Islet precursor cell (in vitro differentiated cells): ENCODE measurements at regions not wholly inside any gene's neighbourhood (a gene's known extent, or its start where the extent isn't known, plus 50 kb on each side); places are given as distances from the start of the nearest gene placed in this dataset.
"Not testable (repeated sequence)": the region's sequence is repeated elsewhere in the genome, so short reads cannot be mapped to it uniquely, and the experiment has no call there.

Experiments
- DNase-seq: peaks from one replicate; pipeline ENCODE4 v3.0.0-alpha.2; 2018

DNA sequence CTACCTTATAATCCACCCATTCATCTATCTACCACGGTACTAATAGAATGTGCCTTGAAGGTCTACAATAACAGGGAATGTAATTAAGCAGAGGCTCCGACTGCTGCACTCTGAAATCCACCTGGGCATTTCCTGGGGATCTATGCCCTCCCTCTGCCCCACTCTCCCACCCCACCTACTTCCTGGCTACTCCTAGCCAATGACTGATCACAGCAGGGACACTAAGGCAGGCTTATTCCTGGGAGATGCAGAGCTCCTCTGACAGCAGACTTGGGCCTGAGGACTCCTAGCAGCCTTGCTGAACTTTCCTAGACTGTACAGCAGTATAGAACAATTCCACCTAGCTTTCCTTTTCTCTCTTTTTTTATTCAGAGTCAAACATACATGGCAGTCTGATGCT is 91.1 kb upstream of the DHRS4 start:
- no peak for DNase-seq

DNA sequence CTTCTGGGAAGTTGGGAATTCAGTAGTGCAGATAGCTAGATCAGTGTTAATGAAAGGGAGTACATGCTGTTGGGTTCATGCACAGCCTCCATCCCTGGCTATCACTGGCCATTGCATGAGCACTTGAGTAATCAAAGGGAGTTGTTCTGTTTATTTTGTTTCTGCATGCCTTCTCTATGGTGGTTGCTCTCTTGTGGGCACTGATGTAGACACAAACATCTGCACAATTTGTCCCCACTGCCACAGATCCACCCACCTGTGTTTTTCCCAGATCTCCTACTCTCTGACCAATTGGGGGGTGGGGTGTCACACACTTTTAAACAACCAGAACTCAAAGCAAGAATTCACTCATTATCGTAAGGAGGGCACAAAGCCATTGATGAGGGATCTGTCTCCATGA is 89.7 kb upstream of the DHRS4 start:
- no peak for DNase-seq

DNA sequence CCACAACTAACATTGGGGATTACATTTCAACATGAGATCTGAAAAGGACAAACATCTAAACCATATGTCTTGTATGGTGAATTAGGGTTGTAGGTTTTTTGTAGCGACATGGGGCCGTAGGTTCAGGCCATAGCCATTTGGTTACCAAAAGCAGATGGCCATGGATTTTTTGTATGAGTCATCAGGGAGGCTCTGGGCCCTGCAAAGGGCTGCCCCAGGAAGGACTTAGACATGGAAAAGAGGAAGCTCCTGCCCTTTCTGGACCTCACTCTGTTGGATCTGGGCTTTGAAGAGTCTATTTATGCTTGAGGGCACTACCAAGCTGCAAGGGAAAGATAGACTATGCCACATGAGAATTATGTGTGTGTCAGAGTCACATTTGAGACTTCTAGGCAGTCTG is 89.3 kb upstream of the DHRS4 start:
- no peak for DNase-seq

DNA sequence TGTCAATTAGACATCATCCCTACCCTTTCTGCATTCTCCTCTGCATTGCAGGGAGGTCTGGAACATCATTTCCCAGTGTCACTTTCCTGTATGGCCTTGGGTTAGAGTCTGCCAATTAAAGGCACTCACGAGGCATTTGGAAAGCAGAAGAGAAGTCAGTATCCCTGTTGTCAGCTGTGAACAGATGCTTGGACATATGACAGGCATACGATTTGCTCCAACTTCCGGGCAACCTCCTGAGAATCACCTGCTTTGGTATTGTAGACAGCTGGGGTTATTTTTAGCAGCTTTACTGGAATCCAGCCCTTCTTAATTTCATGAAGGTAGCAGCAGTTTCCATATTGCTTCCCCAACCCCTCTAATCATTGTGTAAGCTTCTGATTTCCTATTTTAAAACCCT is 88.7 kb upstream of the DHRS4 start:
- no peak for DNase-seq

DNA sequence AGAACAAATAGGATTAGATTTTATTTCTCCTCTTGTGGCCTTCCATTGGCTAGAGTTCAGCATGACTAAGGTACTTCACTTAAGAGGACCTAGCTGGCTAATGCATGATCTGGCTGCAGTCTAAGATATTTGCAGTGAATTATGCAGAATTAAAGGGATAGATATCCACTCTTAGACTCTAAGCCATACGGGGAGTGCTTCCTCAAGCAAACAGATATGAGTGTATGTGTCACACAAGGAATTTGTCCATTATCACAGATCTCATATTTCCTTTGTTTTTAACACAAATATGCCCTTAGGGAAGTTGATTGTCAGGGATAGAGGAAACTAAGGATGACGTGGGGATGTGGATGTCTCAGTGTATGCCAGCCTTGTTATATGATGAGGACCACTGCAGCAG is 88.1 kb upstream of the DHRS4 start:
- DNase-seq: no peak

DNA sequence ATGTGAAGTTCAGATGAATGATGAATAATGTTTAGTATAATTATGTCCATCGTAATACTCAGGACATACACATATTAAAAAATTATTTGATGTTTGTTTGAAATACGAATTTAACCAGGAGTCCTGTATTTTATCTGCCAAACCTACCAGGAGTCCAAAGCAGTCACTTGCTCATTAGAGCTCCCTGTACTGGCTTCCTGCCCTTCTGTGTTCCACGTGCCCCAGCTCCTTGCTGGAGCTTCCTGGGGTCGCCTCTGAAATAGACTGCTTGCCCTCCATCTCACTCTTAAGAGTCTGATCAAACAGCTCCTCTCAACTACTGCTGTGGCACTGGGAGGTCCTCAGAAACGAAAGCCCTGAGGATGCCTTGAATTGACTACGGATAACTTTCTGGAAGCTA is 87.3 kb upstream of the DHRS4 start:
- DNase-seq: no peak

DNA sequence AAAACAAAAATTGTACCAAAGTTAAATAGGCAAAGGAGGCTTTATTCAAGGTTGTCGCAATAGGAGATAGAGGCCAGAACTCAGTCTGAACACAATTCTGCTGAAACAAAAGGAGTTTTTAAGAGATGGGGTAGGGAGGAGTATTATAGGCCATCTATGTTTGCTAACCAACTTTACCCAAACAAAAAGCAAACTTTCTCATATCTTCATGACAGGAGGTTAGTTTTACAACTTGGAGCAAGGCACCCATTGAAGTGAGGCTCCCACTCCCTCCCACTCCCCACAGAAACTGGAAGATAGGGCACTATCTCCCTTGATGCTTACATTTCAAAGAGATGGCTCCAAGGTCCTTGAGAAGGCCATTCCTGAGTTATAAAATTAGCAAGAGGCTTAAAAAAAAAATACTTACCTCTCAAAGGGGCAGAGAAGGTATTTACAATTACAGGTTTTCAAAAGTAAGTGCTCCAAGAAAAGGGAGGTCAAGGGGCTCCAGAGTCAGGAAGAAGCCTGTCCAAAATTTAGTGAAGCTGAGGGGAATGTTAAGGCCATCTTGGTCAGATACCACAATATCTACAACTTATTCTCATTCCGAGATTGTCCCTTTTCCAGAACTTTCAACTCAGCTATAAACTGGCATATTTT is 84.4 kb upstream of the DHRS4 start:
- DNase-seq: no peak

DNA sequence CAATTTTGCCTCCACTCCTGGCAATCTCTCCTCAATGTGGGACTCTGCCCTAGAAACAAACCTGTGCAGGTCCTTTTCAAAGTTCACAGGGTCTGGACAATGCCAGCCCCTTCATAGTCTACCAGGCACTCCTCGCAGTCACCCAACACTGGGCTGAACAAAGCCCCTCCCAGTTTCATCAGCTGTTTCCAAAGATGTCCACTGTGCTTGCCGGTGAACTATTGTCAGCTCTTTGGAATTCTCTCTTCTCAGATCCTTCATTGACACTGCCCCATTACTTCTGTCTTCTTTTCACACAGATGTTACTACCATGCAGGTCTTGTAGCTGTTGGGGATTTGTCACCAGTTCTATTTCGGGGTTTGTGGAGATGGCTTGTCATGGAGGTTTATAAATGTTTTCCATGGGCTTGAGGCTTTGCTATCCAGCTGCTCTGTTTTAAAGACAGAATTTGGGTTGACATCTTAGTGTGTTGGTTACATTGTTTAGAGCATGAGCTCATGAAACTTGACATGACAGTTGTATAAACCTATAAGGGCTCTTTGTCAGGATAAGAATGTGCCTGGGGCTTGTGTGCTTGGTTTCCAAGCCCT is 77.3 kb upstream of the DHRS4 start:
- no peak for DNase-seq

DNA sequence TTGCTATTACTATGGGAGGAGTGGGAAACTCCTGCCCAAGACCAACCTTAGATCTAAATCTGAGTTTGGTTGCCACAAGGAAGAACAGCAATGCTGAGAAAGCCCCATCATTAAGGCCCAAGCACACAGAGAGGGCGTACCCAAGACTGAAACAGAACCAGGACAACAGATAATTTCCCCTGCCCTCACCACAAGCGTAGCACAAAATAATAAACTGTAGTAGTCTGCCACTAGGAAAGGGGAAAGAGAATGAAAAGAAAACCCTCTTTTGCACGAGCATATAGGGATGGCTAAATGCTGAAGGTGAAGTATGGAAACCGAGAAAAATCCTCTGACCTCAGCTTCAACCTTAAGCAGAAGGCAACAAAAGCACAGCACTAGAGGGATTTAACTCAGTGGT is 76.5 kb upstream of the DHRS4 start:
- DNase-seq: no peak

DNA sequence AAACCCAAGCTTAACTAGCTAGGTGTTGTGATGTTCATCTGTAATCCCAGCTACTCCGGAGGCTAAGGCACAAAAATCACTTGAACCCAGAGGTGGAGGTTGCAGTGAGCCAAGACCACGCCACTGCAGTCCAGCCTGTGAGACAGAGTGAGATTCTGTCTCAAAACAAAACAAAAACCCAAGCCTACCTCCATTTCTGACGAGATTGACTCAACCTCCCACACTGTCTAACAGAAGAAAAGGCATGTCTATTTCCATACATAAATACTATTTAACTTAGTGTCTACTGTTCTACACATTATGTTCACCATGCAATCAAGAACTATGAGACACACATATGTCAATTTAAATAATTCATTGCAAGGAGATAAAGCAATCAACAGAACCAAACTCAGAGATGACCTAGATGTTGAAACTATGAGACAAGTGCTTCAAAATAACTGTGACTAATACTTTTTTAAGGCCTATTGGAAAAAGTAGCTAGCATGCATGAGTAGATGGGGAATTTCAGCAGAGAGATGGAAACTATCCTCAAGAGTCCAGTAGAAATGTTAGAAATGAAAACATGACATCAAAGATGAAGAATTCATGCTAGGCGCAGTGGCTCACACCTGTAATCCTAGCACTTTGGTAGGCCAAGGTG is 75.9 kb upstream of the DHRS4 start:
- DNase-seq: no peak

DNA sequence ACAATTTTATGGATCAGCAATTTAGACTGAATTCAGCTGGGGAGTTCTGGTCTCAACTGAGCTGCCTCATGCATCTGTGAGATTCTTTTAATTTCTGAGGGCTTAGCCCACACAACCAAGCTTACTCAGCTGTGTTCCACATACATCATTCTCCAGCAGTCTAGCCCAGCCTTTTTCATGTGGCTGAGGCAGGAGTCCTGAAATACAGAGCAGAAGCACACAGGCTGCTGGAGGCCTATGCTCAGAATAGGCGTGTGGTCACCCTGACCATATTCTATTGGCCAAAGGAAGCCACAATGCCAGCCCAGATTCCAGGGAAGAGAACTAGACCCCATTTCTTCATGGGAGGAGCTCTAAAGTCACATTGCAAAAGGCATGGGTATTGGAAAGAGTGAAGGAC is 72.3 kb upstream of the DHRS4 start:
- no peak for DNase-seq

DNA sequence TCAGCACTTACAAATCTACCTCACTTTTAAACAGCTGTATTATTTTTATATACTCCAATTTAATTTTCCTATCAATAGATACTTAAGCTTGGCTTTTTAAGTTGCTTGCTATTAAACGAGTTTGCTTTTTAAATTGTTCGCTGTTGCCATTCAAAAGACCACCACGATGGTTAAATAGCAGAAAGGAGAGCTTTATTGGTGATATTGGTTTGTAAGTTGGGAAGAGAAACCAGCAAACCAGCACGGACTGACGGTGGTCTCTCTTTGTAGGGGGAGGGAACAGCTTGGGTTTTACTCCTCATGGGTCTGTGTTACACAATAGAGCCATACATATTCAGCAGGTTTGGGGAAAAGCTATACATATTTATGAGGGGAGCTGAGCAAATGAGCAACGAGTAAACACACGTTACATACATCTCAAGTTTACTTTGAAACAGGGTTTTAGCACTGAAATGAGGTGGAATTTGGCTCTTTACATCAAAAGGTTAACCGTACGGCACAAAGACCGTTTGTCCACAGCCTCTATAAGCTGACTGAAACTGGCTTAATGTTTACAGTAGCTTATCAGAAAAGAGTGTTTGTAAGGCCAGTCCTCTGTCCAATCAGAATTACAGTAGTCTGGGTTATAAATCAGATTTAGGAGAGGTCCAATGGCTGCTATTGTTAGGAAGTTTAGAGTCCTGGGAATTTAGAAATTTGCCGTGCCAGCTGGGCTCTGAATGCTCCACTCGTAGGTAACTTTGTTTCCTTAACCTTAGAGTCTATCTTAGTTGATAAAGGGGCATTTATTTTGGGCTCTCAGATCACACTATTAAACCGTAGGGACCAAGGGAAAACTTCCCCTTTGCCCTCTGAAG is 69.7 kb upstream of the DHRS4 start:
- DNase-seq: no peak

DNA sequence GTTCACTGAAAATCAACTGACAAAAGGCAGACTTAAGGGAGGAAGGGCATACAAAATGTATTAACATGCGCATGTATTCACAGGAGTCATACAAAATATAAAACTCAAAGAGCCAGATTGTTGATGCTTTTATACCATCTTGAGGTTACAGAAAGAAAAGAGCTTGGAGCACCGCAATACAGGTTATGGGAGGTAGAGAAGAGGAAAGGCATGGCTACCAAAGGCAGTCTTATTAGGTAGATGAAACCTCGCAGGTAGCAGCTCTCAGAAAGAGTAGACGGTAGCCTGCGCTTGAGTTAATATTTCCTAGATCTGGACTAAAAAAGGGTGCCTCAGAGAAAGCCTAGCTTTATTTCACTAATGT is 69.0 kb upstream of the DHRS4 start:
- DNase-seq: no peak

DNA sequence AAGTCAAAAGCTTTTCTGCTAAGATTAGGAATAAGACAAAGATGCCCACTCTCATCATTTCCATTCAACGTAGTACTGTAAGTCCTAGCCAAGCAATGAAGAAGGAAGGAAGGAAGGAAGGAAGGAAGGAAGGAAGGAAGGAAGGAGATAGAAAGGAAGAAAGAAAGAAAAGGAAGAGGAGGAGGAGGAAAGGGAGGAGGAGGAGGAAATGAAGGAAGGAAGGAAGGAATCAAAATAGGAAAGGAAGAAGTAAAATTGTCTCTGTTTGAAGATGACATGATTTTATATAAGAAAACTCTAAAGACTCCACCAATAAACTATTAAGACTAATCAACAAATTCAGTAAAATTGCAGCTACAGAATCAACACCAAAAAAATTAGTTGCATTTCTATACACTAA is 66.0 kb upstream of the DHRS4 start:
- DNase-seq: no peak

DNA sequence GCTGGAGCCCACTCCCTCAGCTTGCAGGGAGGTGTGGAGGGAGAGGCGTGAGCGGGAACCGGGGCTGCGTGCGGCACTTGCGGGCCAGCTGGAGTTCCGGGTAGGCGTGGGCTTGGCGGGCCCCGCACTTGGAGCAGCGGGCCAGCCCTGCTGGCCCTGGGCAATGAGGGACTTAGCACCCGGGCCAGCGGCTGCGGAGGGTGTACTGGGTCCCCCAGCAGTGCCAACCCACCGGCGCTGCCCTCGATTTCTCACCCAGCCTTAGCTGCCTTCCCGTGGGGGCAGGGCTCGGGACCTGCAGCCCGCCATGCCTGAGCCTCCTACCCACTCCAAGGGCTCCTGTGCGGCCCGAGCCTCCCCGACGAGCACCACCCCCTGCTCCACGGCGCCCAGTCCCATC is 61.9 kb upstream of the DHRS4 start:
- DNase-seq: not testable (repeated sequence)

DNA sequence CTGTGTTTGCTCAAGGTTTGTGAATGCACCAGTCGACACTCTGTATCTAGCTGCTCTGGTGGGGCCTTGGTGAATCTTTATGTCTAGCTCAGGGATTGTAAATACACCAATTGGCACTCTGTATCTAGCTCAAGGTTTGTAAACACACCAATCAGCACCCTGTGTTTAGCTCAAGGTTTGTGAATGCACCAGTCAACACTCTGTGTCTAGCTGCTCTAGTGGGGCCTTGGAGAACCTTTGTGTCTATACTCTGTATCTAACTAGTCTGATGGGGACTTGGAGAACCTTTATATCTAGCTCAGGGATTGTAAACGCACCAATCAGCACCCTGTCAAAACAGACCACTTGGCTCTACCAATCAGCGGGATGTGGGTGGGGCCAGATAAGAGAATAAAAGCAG is 61.3 kb upstream of the DHRS4 start:
- DNase-seq: not testable (repeated sequence)

DNA sequence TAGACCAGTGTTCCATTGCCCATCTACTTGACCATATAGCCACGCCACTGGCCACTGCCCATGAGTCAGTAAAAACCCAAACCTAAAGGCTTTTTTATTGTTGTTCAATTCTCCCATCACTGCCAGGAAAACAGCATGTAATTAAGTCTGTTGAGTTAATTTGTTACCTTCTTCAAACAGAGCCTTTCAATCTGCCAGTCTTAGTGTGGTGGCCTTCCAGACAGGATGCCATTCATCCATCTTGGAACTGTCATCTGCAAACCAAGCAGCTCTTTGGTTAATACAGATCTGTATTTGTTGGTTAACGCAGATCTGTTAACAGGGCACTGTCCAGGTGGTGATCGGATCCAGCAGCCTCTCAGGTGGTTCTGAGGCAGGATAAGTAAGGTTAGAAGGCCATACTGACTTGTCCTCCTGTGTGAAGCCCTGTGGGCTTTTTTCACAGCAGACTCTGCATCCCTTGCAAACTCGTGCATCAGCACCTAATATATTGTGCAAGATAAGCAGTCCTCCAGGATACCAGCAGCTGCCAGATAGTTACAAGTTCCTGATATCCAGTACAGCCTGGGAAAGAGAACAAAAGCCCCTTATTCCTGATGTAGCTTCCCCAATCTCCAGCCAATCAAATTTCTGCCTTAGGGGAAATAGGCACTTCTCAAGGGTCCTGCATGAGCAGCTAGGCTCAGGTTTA is 59.1 kb upstream of the DHRS4 start:
- no peak for DNase-seq

DNA sequence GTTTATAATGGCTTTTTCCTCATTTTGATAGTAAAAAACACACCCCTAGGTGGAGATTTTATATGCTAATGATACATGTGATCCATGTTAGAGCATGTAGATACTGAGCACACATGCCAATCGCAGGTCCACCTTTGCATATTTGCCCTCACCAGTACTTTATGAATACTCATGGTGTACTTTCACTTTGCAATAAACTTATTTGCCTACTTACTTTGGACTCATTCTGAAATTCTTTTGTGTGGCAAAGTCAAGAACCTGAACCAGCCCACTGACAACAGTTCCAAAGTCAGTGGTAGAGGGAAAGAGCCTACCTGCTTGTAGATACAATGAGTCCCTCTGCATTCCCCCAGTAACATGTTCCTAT is 58.5 kb upstream of the DHRS4 start:
- DNase-seq: no peak

DNA sequence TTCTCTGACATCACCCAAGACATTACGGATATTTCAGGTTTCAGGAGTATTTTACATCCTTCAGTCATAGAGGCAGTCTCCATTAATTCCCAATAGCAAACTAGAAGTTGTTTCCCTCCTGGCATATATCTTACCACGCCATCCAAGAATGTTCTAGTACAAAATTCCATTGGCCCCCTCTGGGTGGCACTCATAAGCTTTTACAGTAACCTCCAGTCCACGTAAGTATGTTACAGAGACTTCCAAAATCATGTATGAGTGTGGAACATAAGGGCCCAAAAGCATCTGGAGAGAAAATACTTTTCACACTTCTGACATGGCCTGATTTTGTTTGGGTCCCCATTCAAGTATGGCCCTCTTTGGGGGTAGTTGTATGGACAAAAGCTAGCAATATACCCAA is 58.1 kb upstream of the DHRS4 start:
- DNase-seq: no peak

DNA sequence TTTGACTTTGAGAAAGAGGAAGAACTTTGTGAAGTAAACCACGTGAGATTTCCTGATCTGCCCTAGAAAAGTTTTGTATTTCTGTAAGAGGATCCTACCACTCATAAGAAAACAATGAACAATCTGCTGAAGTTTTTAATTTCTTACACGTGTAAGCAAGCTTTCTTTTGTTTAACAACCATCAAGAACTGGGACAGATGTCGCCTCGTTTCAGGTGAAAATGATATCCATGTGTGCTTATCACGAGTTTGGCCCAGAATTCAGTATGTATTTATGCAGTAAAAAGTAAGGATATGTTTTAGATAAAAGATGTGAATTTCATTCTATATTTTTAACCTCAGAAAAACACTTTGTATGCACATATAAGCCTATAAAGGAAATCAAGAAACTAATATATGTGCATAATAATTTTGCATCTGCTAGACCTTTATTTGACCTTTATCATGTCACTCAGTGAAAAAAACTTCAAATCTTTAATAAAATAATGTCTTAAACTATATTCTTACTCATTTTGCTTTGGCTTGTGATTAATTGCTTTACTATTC is 56.9 kb upstream of the DHRS4 start:
- DNase-seq: no peak

DNA sequence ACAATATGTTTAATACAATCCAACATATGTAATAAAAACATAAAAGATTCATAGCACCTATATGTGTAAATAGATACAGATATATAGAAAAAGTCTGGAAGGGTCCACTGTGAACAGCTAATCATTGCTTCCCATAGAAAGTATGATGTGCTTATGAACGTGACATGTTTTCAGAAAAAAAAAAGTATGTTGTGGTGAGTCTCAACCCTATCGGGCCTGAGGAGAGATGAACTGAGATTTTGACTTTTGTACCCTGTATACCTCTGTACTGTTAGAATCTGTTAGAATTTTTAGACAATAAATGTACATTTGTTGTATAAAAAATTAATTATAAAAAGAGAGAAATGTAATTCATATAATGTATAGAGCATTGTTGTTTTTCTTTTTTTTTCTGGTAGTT is 56.3 kb upstream of the DHRS4 start:
- not testable (repeated sequence) for DNase-seq

DNA sequence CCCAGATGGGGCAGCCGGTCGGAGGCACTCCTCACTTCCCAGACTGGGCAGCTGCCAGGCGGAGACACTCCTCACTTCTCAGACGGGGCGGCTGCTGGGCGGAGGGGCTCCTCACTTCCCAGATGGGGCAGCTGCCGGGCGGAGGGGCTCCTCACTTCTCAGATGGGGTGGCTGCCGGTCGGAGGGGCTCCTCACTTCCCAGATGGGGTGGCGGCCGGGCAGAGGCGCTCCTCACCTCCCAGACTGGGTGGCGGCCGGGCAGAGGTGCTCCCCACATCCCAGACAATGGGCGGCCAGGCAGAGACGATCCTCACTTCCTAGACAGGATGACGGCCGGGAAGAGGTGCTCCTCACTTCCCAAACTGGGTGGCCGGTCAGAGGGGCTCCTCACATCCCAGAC is 55.2 kb upstream of the DHRS4 start:
- DNase-seq: not testable (repeated sequence)

DNA sequence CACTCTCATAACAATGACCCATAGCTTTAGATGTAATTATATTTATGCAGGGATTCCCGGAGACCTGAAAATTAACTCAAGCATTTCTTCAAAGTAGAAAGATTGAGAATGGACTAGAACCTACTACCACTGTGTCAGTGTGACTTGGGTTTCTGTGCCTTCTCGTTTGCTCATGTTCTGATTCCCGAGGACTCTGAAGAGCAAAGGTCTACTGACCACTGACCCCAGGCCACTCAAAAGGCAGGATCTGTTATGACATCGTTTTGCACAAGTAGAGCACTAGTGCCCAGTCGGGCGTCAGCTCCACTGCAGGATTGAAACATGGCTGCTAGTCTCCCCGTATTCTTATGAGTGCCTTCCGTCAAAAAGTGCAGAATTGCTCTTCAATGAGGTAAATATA is 53.8 kb upstream of the DHRS4 start:
- no peak for DNase-seq
